Chondrocyte (in vitro differentiated cells): ENCODE measurements at regions not wholly inside any gene's neighbourhood (a gene's known extent, or its start where the extent isn't known, plus 50 kb on each side); places are given as distances from the start of the nearest gene placed in this dataset.

Experiments used
- DNase-seq: peaks from one replicate; pipeline ENCODE4 v3.0.0; 2021; ENCODE audit warnings: mixed read lengths, low spot score
- H3K27ac Mint-ChIP-seq: one replicate; pipeline ENCODE4 v1.8.0; 2021; ENCODE audit warnings: mild to moderate bottlenecking, moderate library complexity, mixed read lengths; ENCODE audit not compliant: unreplicated experiment
- H3K27me3 Mint-ChIP-seq: 2 replicates; pipeline ENCODE4 v1.8.0; 2021; ENCODE audit warnings: low read depth, mixed read lengths
- H3K36me3 Mint-ChIP-seq: 2 replicates; pipeline ENCODE4 v1.8.0; 2021; ENCODE audit warnings: low read depth, mixed read lengths
- H3K4me1 Mint-ChIP-seq: 2 replicates; pipeline ENCODE4 v1.8.0; 2021; ENCODE audit warnings: low read depth, mild to moderate bottlenecking, mixed read lengths
- H3K4me3 Mint-ChIP-seq: one replicate; pipeline ENCODE4 v1.8.0; 2021; ENCODE audit warnings: mild to moderate bottlenecking, moderate library complexity, mixed read lengths; ENCODE audit not compliant: unreplicated experiment
- H3K9me3 Mint-ChIP-seq: 2 replicates; pipeline ENCODE4 v1.8.0; 2021; ENCODE audit warnings: low read depth, mixed read lengths
- TF ChIP-seq, protein P1 (sequence below): fragments of 200-600 bp; sonication (generic); IDR thresholded peaks from 2 replicates; pipeline ENCODE4 v1.5.0; 2021; ENCODE audit warnings: antibody characterized with exemption, mild to moderate bottlenecking, moderate library complexity

DNA sequence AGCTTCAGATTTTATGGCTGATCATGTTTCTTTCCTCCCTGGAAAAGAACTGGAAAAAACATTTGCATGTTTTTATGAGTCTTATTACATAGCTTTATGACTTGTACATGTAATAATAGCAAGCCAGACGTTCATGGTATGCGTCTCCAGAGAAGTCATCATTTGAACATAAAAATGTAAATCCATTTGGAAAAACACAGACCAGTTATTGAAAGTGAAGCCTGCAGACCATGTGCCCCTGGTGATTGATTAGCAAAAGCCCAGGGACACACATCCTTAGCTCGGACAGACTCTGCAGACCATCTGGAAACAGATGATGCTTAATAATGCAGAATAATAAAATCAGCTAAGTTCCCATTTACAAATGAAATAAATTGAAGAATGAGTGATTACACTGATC, 283.1 kb downstream of the TDRD15 start:
- no peak overlapping the region for H3K4me3 Mint-ChIP-seq
- no peak for DNase-seq
- no peaks in the 10 kb centered on the region for H3K36me3 Mint-ChIP-seq
- H3K27ac Mint-ChIP-seq = no peak overlapping the region
- peaks cover 4% of the 10 kb centered on the region for H3K9me3 Mint-ChIP-seq
- H3K4me1 Mint-ChIP-seq = no peaks in the 10 kb centered on the region
- H3K27me3 Mint-ChIP-seq = peaks cover 4% of the 10 kb centered on the region
- TF ChIP-seq, protein P1, sequence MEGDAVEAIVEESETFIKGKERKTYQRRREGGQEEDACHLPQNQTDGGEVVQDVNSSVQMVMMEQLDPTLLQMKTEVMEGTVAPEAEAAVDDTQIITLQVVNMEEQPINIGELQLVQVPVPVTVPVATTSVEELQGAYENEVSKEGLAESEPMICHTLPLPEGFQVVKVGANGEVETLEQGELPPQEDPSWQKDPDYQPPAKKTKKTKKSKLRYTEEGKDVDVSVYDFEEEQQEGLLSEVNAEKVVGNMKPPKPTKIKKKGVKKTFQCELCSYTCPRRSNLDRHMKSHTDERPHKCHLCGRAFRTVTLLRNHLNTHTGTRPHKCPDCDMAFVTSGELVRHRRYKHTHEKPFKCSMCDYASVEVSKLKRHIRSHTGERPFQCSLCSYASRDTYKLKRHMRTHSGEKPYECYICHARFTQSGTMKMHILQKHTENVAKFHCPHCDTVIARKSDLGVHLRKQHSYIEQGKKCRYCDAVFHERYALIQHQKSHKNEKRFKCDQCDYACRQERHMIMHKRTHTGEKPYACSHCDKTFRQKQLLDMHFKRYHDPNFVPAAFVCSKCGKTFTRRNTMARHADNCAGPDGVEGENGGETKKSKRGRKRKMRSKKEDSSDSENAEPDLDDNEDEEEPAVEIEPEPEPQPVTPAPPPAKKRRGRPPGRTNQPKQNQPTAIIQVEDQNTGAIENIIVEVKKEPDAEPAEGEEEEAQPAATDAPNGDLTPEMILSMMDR = no peak

DNA sequence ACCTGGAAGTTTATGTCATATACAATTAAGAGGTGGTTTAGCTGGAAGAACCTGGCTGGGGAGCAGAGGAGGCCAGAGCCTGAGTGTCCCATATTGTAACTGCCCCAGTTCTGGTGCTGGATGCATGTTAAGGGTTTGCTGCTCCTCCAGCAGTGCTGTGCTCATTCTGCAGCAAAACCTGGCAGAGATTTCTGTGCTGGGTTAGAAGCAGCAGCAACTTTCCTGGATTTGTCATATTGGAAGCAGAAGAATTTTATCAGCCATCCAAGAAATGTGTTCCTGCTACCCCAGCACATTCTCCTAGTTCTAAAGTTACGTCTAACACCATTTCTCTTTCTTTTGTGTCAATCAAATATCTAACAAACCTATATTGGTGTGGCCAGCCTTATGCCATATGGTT, 284.1 kb downstream of the TDRD15 start:
- Mint-ChIP-seq H3K4me3 (no peak overlapping the region), H3K36me3 (no peaks in the 10 kb centered on the region), H3K4me1 (no peaks in the 10 kb centered on the region), H3K9me3 (peaks cover 4% of the 10 kb centered on the region), H3K27ac (no peak overlapping the region), H3K27me3 (no peaks in the 10 kb centered on the region)
- no peak for DNase-seq
- TF ChIP-seq, protein P1 = no peak

DNA sequence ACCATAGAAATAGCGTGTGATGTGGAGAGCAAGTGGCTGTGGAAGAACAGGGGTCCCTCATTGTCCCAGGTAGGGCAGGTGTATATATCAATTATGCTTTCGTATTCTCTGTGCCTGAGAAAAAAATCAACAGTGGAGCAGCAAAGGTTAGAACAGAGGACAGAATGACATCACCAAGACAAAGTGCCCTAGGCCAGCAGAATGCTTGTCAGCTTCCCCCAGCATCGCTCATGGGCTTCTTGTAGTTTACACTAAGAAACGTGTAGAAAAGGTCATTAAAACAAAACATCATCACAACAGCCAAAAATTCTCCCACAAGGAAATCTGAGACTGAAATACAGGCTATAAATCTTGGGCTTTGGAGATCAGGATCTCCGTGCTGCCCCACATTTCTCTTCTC, 288.0 kb downstream of the TDRD15 start:
- TF ChIP-seq, protein P1 = no peak
- no peak overlapping the region for H3K4me3 Mint-ChIP-seq

DNA sequence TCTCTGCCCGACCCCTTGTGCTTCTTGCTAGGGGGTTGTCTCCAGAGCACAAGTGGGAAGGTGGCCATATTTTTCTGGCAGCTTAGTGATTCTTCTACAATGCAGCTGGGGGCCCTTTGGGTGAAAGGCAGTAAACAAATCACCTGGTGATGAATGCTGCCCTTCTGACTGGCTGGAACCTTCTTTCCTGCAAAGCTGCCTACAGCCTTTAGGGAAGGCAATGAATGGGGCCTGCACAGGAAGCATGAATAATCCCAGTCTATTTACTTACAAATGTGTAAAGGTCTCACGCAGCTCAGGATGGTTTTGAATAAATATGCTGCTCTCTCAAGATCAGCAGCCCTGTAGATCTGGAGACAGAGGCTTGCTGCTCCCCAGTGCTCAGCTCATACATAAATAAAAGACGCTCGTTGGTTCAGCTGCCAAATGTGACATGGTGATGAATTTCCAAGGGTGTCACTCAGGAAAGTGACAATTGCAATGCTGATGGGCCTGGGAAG, 289.2 kb downstream of the TDRD15 start:
- TF ChIP-seq, protein P1 = no peak
- no peaks in the 10 kb centered on the region for H3K36me3 Mint-ChIP-seq
- no peak for DNase-seq
- no peaks in the 10 kb centered on the region for H3K4me1 Mint-ChIP-seq
- no peak overlapping the region for H3K4me3 Mint-ChIP-seq
- H3K27ac Mint-ChIP-seq = no peak overlapping the region
- H3K9me3 Mint-ChIP-seq = peaks cover 4% of the 10 kb centered on the region
- H3K27me3 Mint-ChIP-seq = no peaks in the 10 kb centered on the region

More for the DNA sequence above, 288.0 kb downstream of the TDRD15 start:
- Mint-ChIP-seq H3K4me1 (no peaks in the 10 kb centered on the region), H3K27ac (no peak overlapping the region), H3K36me3 (no peaks in the 10 kb centered on the region), H3K9me3 (peaks cover 4% of the 10 kb centered on the region), H3K27me3 (no peaks in the 10 kb centered on the region)
- no peak for DNase-seq

DNA sequence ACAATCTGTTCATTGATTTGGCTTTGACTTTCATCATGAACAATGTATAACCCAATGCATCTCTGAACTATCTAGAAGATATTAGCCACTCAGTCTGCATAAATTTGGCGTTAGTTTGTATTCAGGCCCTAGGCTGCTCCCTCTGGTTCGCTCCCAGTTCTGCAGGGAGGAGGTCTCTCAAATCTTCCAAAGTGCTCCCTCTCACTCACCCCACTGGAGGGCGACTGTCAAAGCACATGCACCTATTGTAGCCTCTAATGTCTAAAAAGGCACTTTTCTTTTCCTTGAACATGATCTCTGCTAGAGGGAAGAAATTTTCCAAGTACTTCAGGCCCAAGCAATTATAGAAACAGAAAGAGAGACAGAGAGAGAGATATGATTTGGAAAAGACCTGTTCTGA, 291.5 kb downstream of the TDRD15 start:
- Mint-ChIP-seq H3K9me3 (no peaks in the 10 kb centered on the region), H3K27ac (no peak overlapping the region), H3K27me3 (no peaks in the 10 kb centered on the region), H3K4me1 (no peaks in the 10 kb centered on the region), H3K36me3 (no peaks in the 10 kb centered on the region), H3K4me3 (no peak overlapping the region)
- TF ChIP-seq, protein P1 = no peak
- DNase-seq = no peak
